RWPE2 (cell line): ENCODE measurements at regions not wholly inside any gene's neighbourhood (a gene's known extent, or its start where the extent isn't known, plus 50 kb on each side); places are given as distances from the start of the nearest gene placed in this dataset.

Experiments
- ATAC-seq: fragments of 200-7000 bp; cut with Tn5 transposase; 3 replicates; pipeline ENCODE4 v1.9.1; 2021; ENCODE audit warnings: low read depth
- DNase-seq: peaks from one replicate; pipeline ENCODE4 v3.0.0-alpha.2; 2020; ENCODE audit warnings: low spot score
- H3K27ac ChIP-seq: fragments of 450-650 bp; 2 replicates; pipeline ENCODE4 v1.5.1; 2017; ENCODE audit warnings: mild to moderate bottlenecking; ENCODE audit not compliant: poor library complexity, severe bottlenecking
- H3K27me3 ChIP-seq: fragments of 250-450 bp; sonication (Bioruptor Pico); 2 replicates; pipeline ENCODE4 v1.5.1; 2021; ENCODE audit warnings: mild to moderate bottlenecking, moderate library complexity; ENCODE audit not compliant: insufficient read depth, poor library complexity, severe bottlenecking
- H3K36me3 ChIP-seq: fragments of 250-450 bp; sonication (Bioruptor Pico); 2 replicates; pipeline ENCODE4 v1.5.1; 2020; ENCODE audit warnings: low read depth, mild to moderate bottlenecking, moderate library complexity
- H3K4me1 ChIP-seq: fragments of 250-450 bp; sonication (Bioruptor Pico); 2 replicates; pipeline ENCODE4 v1.5.1; 2021; ENCODE audit warnings: mild to moderate bottlenecking, moderate library complexity; ENCODE audit not compliant: insufficient read depth, poor library complexity, severe bottlenecking
- H3K4me3 ChIP-seq: fragments of 250-450 bp; sonication (Bioruptor Pico); 2 replicates; pipeline ENCODE4 v1.5.1; 2021; ENCODE audit warnings: mild to moderate bottlenecking, moderate library complexity; ENCODE audit not compliant: severe bottlenecking
- H3K9me3 ChIP-seq: fragments of 250-450 bp; sonication (Bioruptor Pico); 2 replicates; pipeline ENCODE4 v1.5.1; 2021; ENCODE audit warnings: mild to moderate bottlenecking, moderate library complexity; ENCODE audit not compliant: severe bottlenecking
- TF ChIP-seq, protein P1 (sequence below): fragments of 450-650 bp; IDR thresholded peaks from one replicate; pipeline ENCODE4 v1.5.1; 2017; ENCODE audit warnings: mild to moderate bottlenecking, moderate library complexity; ENCODE audit not compliant: poor library complexity, severe bottlenecking

DNA sequence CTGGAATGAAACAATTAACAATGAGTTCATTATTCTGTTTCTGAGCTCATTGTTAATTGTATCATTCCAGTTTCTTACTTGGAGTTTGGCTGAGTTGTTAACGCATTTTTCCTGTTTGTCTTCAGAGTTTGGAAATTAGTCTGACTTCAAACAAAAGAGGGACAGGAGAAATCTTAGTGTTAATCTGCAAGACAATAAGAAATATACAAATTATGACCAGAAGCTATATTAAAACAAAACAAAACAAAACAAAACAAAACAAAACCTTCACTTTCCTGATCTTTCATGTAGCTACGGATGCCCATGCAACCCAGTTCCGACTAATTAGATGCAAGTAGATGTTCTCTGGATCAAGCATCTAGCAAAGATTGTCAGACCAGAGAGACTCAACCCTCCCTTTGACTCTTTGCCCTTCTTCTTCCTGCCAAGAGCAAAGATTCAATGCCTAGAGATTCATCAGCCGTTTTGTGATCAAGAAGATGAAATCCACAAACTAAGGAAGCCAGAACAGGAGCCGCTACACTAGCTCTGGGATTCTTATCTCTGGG lies 686.2 kb upstream of the FSHR start:
- Histone ChIP-seq H3K4me1 (no peaks in the 10 kb centered on the region), H3K36me3 (no peaks in the 10 kb centered on the region), H3K27ac (no peak overlapping the region), H3K9me3 (no peaks in the 10 kb centered on the region), H3K27me3 (no peaks in the 10 kb centered on the region), H3K4me3 (no peak overlapping the region)
- DNase-seq, result no peak
- TF ChIP-seq, protein P1, sequence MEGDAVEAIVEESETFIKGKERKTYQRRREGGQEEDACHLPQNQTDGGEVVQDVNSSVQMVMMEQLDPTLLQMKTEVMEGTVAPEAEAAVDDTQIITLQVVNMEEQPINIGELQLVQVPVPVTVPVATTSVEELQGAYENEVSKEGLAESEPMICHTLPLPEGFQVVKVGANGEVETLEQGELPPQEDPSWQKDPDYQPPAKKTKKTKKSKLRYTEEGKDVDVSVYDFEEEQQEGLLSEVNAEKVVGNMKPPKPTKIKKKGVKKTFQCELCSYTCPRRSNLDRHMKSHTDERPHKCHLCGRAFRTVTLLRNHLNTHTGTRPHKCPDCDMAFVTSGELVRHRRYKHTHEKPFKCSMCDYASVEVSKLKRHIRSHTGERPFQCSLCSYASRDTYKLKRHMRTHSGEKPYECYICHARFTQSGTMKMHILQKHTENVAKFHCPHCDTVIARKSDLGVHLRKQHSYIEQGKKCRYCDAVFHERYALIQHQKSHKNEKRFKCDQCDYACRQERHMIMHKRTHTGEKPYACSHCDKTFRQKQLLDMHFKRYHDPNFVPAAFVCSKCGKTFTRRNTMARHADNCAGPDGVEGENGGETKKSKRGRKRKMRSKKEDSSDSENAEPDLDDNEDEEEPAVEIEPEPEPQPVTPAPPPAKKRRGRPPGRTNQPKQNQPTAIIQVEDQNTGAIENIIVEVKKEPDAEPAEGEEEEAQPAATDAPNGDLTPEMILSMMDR, result no peak
- no peak for ATAC-seq

DNA sequence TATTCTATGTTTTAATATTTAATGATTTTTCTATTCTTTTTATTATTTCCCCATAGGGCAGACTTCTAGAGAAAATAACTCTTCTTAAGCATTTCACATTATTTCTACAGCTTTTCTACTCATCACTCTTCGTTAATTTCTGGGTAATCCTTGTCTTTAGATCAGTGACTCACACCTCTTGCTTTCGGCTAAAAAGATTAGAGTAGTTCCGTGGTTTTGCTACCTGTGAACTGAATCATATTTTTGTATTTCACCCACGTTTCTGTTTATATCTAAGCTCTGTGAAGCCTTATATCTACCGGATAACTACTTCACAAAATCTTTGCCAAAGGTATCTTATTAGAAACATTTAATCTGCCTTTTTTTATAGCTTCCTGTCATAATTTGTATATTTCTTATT lies 685.5 kb upstream of the FSHR start:
- DNase-seq, result no peak
- ATAC-seq, result no peak
- Histone ChIP-seq H3K27ac (no peak overlapping the region), H3K27me3 (no peaks in the 10 kb centered on the region), H3K36me3 (no peaks in the 10 kb centered on the region), H3K4me1 (no peaks in the 10 kb centered on the region), H3K4me3 (no peak overlapping the region), H3K9me3 (no peaks in the 10 kb centered on the region)
- TF ChIP-seq, protein P1, result no peak

DNA sequence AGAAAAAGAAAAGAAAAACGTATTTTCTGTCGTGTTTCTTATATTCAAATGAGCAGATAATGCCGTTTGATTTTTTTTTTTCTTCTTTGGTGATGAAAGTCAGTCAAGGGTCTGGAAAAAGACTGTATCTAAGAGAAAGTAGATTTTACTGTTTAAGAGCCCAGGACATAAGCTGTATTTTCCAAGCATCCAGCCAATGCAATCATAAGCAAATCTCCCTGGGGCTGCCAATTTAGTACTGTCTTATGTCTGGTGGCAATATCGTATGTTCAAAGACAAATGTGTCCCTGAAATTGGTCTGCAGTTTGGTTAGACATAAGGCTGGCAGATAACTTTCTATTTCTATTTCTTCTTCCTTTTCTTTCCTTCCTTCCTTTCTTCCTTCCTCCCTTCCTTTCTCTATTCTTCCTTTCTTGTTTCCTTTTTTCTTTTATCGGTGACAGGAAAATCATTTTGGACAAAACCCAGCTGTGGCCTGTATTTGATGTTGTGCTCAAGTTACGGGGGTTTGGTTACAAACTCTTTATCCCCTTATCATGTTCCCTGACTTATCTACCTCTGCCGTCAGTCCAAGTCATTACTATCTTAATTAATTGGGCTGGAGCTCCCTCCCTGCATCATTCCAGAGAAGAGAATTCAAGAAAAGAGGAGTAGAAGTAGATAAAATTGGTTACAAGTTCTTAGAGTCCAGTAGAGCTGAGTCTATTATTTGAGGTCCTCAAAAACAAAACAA lies 683.4 kb upstream of the FSHR start:
- no peaks in the 10 kb centered on the region for H3K27me3 ChIP-seq
- ATAC-seq (no peak), DNase-seq (no peak)
- H3K4me1 ChIP-seq, result no peaks in the 10 kb centered on the region
- H3K4me3 ChIP-seq, result no peak overlapping the region
- TF ChIP-seq, protein P1, result no peak
- H3K27ac ChIP-seq, result no peak overlapping the region
- H3K36me3 ChIP-seq, result no peaks in the 10 kb centered on the region
- no peaks in the 10 kb centered on the region for H3K9me3 ChIP-seq

DNA sequence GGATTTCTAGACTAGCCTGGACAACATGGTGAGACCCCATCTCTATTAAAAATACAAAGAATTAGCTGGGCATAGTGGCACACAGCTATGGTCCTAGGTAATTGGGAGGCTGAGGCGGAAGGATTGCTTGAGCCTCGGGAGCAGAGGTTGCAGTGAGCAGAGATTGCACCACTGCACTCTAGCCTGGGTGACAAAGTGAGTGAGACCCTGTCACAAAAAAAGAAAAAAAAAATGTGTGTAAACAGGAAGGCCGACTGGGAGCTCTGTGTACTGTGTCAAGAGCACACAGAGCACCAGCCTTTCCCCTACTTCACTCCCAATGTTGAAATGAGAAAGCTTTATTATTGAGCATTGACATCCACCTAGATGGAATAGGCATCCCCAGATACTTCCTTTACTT lies 681.7 kb upstream of the FSHR start:
- ATAC-seq, result no peak
- H3K4me3 ChIP-seq, result no peak overlapping the region
- no peaks in the 10 kb centered on the region for H3K9me3 ChIP-seq
- TF ChIP-seq, protein P1, result no peak
- H3K36me3 ChIP-seq, result no peaks in the 10 kb centered on the region
- no peaks in the 10 kb centered on the region for H3K27me3 ChIP-seq
- no peaks in the 10 kb centered on the region for H3K4me1 ChIP-seq
- H3K27ac ChIP-seq, result no peak overlapping the region
- no peak for DNase-seq

DNA sequence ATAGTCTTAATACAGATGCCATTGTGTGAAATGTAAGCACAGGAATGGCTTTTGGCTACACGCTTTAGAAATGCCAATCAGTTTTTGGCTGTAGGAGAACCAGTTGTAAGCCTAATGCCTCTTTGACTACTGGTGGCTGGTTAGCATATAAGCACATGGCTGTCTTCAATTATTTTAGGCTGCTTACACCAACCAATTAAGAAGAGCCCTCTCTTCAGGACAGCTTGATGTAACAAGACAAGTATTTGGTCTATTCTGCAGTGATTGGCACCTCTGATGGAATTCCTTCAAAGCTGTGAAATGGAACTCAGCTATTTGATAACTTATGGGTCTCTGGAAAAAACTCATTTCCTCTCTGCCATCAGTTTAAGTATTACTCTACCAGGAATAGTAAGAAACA lies 680.1 kb upstream of the FSHR start:
- DNase-seq (no peak), ATAC-seq (no peak)
- Histone ChIP-seq H3K4me3 (no peak overlapping the region), H3K4me1 (no peaks in the 10 kb centered on the region), H3K9me3 (no peaks in the 10 kb centered on the region), H3K27me3 (no peaks in the 10 kb centered on the region), H3K27ac (no peak overlapping the region), H3K36me3 (no peaks in the 10 kb centered on the region)
- TF ChIP-seq, protein P1, result no peak
